Adrenal gland (tissue), 5 donors: ENCODE measurements at regions not wholly inside any gene's neighbourhood (a gene's known extent, or its start where the extent isn't known, plus 50 kb on each side); places are given as distances from the start of the nearest gene placed in this dataset.

ENCODE experiments used
- POLR2A ChIP-seq, 2 donors: fragments of 450-650 bp; IDR thresholded peaks; one replicate each; pipeline ENCODE4 v1.6.1; 2017; ENCODE audit warnings: antibody characterized with exemption in 2 of 2, mild to moderate bottlenecking in 2 of 2, moderate library complexity in 1 of 2
- TF ChIP-seq, protein P1 (sequence below), 6 experiments: fragments of 450-650 bp in 4 of 6; fragments of 200-600 bp in 2 of 6; sonication (generic) in 1 of 6; IDR thresholded peaks; 1 replicate in 5 of 6; 2 replicates in 1 of 6; pipeline versions ENCODE4 v1.5.1 to v1.8.0; 2016 to 2021; ENCODE audit warnings: antibody characterized with exemption in 6 of 6, mild to moderate bottlenecking in 2 of 6, moderate library complexity in 1 of 6
- donor health status: DM: no; HTN: no; CAD: no.

- TF ChIP-seq POLR2A (IDR thresholded peaks at IDR 0.05) = no peak
- TF ChIP-seq, protein P1, sequence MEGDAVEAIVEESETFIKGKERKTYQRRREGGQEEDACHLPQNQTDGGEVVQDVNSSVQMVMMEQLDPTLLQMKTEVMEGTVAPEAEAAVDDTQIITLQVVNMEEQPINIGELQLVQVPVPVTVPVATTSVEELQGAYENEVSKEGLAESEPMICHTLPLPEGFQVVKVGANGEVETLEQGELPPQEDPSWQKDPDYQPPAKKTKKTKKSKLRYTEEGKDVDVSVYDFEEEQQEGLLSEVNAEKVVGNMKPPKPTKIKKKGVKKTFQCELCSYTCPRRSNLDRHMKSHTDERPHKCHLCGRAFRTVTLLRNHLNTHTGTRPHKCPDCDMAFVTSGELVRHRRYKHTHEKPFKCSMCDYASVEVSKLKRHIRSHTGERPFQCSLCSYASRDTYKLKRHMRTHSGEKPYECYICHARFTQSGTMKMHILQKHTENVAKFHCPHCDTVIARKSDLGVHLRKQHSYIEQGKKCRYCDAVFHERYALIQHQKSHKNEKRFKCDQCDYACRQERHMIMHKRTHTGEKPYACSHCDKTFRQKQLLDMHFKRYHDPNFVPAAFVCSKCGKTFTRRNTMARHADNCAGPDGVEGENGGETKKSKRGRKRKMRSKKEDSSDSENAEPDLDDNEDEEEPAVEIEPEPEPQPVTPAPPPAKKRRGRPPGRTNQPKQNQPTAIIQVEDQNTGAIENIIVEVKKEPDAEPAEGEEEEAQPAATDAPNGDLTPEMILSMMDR (IDR thresholded peaks at IDR 0.05) = no peak
Measured at GRCh38 chr11:112730591-112730990, 230.6 kb upstream of the NCAM1 start.
